ENCODE measurements at regions not wholly inside any gene's neighbourhood (a gene's known extent, or its start where the extent isn't known, plus 50 kb on each side); places are given as distances from the start of the nearest gene placed in this dataset.

DNA sequence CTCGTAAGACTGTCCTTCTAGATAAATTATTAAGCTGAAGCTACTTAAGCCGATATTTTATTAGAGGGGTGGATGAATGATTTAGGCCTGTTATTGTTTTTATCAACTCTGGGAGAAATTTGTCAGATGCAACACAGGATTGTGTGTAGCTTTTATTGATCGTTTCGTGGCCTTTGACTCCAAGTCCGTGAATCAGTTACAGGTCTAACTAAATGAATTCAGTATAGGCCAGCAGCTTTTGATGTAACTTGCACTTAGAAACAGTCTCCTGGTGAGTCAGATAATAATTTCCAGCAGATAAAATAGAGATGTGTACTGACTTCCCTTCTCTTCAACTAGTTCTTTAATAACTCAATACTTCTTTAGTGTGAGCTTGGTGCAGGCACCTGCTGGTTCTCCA is 341.7 kb upstream of the SMIM30 start:
- Histone ChIP-seq H3K4me1 (peaks cover 0 to under 1% of the 10 kb centered on the region in 2 donors), H3K9me3 (no peaks in the 10 kb centered on the region), H3K27me3 (no peaks in the 10 kb centered on the region), H3K36me3 (no peaks in the 10 kb centered on the region), H3K27ac (no peak overlapping the region), H3K4me3 (replicated peaks in 1 of 3) (no peak overlapping the region)
- DNase-seq: no peak
- TF ChIP-seq, protein P1, sequence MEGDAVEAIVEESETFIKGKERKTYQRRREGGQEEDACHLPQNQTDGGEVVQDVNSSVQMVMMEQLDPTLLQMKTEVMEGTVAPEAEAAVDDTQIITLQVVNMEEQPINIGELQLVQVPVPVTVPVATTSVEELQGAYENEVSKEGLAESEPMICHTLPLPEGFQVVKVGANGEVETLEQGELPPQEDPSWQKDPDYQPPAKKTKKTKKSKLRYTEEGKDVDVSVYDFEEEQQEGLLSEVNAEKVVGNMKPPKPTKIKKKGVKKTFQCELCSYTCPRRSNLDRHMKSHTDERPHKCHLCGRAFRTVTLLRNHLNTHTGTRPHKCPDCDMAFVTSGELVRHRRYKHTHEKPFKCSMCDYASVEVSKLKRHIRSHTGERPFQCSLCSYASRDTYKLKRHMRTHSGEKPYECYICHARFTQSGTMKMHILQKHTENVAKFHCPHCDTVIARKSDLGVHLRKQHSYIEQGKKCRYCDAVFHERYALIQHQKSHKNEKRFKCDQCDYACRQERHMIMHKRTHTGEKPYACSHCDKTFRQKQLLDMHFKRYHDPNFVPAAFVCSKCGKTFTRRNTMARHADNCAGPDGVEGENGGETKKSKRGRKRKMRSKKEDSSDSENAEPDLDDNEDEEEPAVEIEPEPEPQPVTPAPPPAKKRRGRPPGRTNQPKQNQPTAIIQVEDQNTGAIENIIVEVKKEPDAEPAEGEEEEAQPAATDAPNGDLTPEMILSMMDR (IDR thresholded peaks at IDR 0.05): no peak
- TF ChIP-seq POLR2A (IDR thresholded peaks at IDR 0.05): no peak
- intact Hi-C loops (cut with DNase I): no loop called here
- 89 to 93% methylated on average over 5 of the region's 5 CpGs for WGBS, 2 donors

DNA sequence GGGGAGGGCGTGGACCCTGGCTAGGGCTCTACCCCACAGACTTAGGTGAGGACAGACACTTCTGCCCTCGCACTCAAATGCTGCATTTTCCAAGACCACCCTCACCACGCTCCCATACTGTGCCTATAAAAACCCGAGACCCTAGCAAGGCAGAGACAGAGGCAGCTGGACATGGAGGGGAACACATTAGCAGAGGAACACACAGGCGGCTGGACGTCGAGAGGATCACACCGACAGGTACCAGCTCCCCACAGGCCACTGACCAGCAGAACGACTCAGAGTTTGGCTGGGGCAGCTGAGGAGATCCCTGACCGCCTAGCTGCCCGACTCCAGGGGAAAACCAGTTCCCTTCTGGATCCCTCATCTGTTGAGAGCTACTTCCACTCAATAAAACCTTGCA is 338.2 kb upstream of the SMIM30 start:
- intact Hi-C loops (cut with DNase I): no loop called here
- Histone ChIP-seq H3K27me3 (no peaks in the 10 kb centered on the region), H3K4me3 (replicated peaks in 1 of 3) (no peak overlapping the region), H3K36me3 (no peaks in the 10 kb centered on the region), H3K9me3 (no peaks in the 10 kb centered on the region), H3K27ac (no peak overlapping the region), H3K4me1 (peaks cover 0 to 6% of the 10 kb centered on the region in 2 donors)
- 91 to 94% methylated on average over 11 of the region's 11 CpGs for WGBS, 2 donors
- no peak for DNase-seq
- TF ChIP-seq POLR2A (IDR thresholded peaks at IDR 0.05): no peak

- Histone ChIP-seq H3K36me3 (no peaks in the 10 kb centered on the region), H3K9me3 (no peaks in the 10 kb centered on the region), H3K4me3 (replicated peaks in 1 of 3) (no peak overlapping the region), H3K27ac (no peak overlapping the region), H3K27me3 (no peaks in the 10 kb centered on the region), H3K4me1 (peaks cover 0 to 6% of the 10 kb centered on the region in 2 donors)
- WGBS, 2 donors: 43 to 48% methylated on average over 3 of the region's 3 CpGs
- intact Hi-C loops (cut with DNase I): no loop called here
- no peak for TF ChIP-seq POLR2A (IDR thresholded peaks at IDR 0.05)
- TF ChIP-seq, protein P1 (IDR thresholded peaks at IDR 0.05): no peak
- DNase-seq: no peak
Observed at GRCh38 chr7:113454597-113455169, 336.3 kb upstream of the SMIM30 start.

GRCh38 chr7:113452245-113452644 is 333.9 kb upstream of the SMIM30 start:
- Histone ChIP-seq H3K36me3 (no peaks in the 10 kb centered on the region), H3K9me3 (no peaks in the 10 kb centered on the region), H3K27me3 (no peaks in the 10 kb centered on the region), H3K27ac (no peak overlapping the region), H3K4me3 (replicated peaks in 1 of 3) (no peak overlapping the region), H3K4me1 (peaks cover 0 to 6% of the 10 kb centered on the region in 2 donors)
- no peak for DNase-seq
- WGBS, 2 donors: 26 to 41% methylated on average over 4 of the region's 4 CpGs
- TF ChIP-seq, protein P1 (IDR thresholded peaks at IDR 0.05): no peak
- TF ChIP-seq POLR2A (IDR thresholded peaks at IDR 0.05): no peak
- intact Hi-C loops (cut with DNase I): no loop called here

DNA sequence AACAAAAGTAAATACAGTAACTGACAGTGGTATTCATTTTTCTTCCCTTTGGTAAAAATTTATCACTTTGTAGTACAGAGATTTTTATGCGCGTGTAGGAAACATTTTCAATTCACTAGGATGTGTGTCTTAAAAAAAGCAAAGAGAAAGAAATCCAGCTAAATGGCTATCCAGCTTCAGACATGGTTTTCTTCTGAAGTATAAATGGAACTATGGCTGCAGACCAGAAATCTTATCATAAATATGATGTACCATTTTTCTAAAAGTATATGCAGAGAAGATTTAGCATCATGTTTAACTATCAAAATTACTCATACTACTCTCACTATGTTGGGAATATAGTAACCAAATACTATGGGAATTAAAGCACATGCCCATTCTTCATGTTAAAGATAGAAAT is 328.4 kb upstream of the SMIM30 start:
- WGBS, 2 donors: 90 to 95% methylated on average over 2 of the region's 2 CpGs
- Histone ChIP-seq H3K27ac (no peak overlapping the region), H3K4me1 (no peaks in the 10 kb centered on the region), H3K36me3 (no peaks in the 10 kb centered on the region), H3K27me3 (no peaks in the 10 kb centered on the region), H3K9me3 (no peaks in the 10 kb centered on the region), H3K4me3 (replicated peaks in 1 of 3) (no peak overlapping the region)
- intact Hi-C loops (cut with DNase I): no loop called here
- DNase-seq: no peak
- TF ChIP-seq POLR2A (IDR thresholded peaks at IDR 0.05): no peak
- TF ChIP-seq, protein P1 (IDR thresholded peaks at IDR 0.05): no peak

- Histone ChIP-seq H3K4me1 (no peaks in the 10 kb centered on the region), H3K9me3 (no peaks in the 10 kb centered on the region), H3K27ac (no peak overlapping the region), H3K36me3 (no peaks in the 10 kb centered on the region), H3K27me3 (no peaks in the 10 kb centered on the region), H3K4me3 (replicated peaks in 1 of 3) (no peak overlapping the region)
- intact Hi-C loops (cut with DNase I): no loop called here
- DNase-seq: no peak
- no peak for TF ChIP-seq POLR2A (IDR thresholded peaks at IDR 0.05)
- TF ChIP-seq, protein P1 (IDR thresholded peaks at IDR 0.05): no peak
Observed at GRCh38 chr7:113446391-113446790, 328.0 kb upstream of the SMIM30 start.

Data from thyroid gland (tissue), 4 donors.